HCT116 (cell line): ENCODE measurements at regions not wholly inside any gene's neighbourhood (a gene's known extent, or its start where the extent isn't known, plus 50 kb on each side); places are given as distances from the start of the nearest gene placed in this dataset.

Experiments used
- ATAC-seq: fragments of 200-7000 bp; cut with Tn5 transposase; 2 replicates; pipeline ENCODE4 v1.9.1; 2020; ENCODE audit warnings: mild to moderate bottlenecking, moderate library complexity
- BruUV-seq: library from RNA; stranded (reverse); fragments of 400-500 nt; replicated peaks from 2 replicates; lab custom pipeline; 2021; lab: Mats Ljungman, UMichigan
- CTCF ChIA-PET: fragments of 300-600 bp; sonication (Branson Sonifier 250); formaldehyde crosslinking; loops from one replicate; lab custom pipeline; 2021; ENCODE audit warnings: antibody characterized with exemption; lab: Charles Lee
- POLR2A ChIA-PET: fragments of 300-600, 350-600 bp; sonication (Branson Sonifier 250); formaldehyde crosslinking; loops from one replicate; lab custom pipeline; 2021; ENCODE audit warnings: antibody characterized with exemption; lab: Charles Lee
- RAD21 ChIA-PET, 2 experiments: fragments of 300-600 bp; sonication (Branson Sonifier 250); formaldehyde crosslinking; loops; one replicate each; lab custom pipeline; 2023; ENCODE audit warnings: low total read pairs in 2 of 2; ENCODE audit not compliant: uncharacterized antibody in 2 of 2, unreplicated experiment in 2 of 2, low non-redundant PET in 1 of 2; lab: Charles Lee
- DNase-seq: peaks from one replicate; pipeline ENCODE4 v3.0.0-alpha.2; 2010; ENCODE audit warnings: low read depth, low spot score
- H2AFZ ChIP-seq: fragments of 200-600 bp; shearing (Covaris generic), sonication (generic); 2 replicates; pipeline ENCODE4 v1.6.1; 2017; ENCODE audit warnings: low read depth, mixed run types, mixed read lengths, antibody characterized with exemption, low read length; ENCODE audit not compliant: poor library complexity, severe bottlenecking
- H3K27ac ChIP-seq: 2 replicates; pipeline ENCODE4 v1.5.1; 2012; ENCODE audit warnings: low read depth, low read length
- H3K27me3 ChIP-seq: fragments of 200-600 bp; sonication (generic); 2 replicates; pipeline ENCODE4 v1.6.1; 2016; ENCODE audit warnings: mixed run types, low read length, mixed read lengths; ENCODE audit not compliant: insufficient read depth
- H3K36me3 ChIP-seq, 2 experiments: fragments of 200-500 bp in 1 of 2; fragments of 200-600 bp in 1 of 2; sonication (Bioruptor generic) in 1 of 2; sonication (generic) in 1 of 2; 2 replicates each; pipeline versions ENCODE4 v1.5.1 to v1.6.1; 2014 to 2016; ENCODE audit warnings: low read length in 2 of 2, inconsistent platforms in 1 of 2, mixed read lengths in 1 of 2, mixed run types in 1 of 2; ENCODE audit not compliant: insufficient read depth in 2 of 2, control insufficient read depth in 1 of 2
- H3K4me1 ChIP-seq, 2 experiments: fragments of 200-600 bp in 1 of 2; sonication (generic) in 1 of 2; 2 replicates each; pipeline versions ENCODE4 v1.5.1 to v1.6.1; 2012 to 2017; ENCODE audit warnings: low read length in 2 of 2, inconsistent platforms in 1 of 2, mild to moderate bottlenecking in 1 of 2, mixed read lengths in 1 of 2, mixed run types in 1 of 2, moderate library complexity in 1 of 2; ENCODE audit not compliant: insufficient read depth in 2 of 2, control insufficient read depth in 1 of 2
- H3K4me2 ChIP-seq: fragments of 200-600 bp; sonication (generic); 2 replicates; pipeline ENCODE4 v1.6.1; 2017; ENCODE audit warnings: mixed run types, low read length, mixed read lengths
- H3K4me3 ChIP-seq, 2 experiments: fragments of 200-600 bp in 1 of 2; sonication (generic) in 1 of 2; replicated peaks in 1 of 2; 2 replicates each; pipeline ENCODE4 v1.5.1; 2011 to 2016; ENCODE audit warnings: low read length in 2 of 2, control low read depth in 1 of 2, low read depth in 1 of 2, mild to moderate bottlenecking in 1 of 2, mixed read lengths in 1 of 2, mixed run types in 1 of 2
- H3K79me2 ChIP-seq: fragments of 200-600 bp; sonication (generic); 2 replicates; pipeline ENCODE4 v1.6.1; 2017; ENCODE audit warnings: mild to moderate bottlenecking, mixed run types, low read length, moderate library complexity, mixed read lengths; ENCODE audit not compliant: insufficient read depth
- H3K9ac ChIP-seq: fragments of 200-600 bp; sonication (generic); 2 replicates; pipeline ENCODE4 v1.6.1; 2016; ENCODE audit warnings: low read length, mixed read lengths
- H3K9me2 ChIP-seq: fragments of 200-600 bp; sonication (generic), shearing (Covaris generic); 2 replicates; pipeline ENCODE4 v1.6.1; 2017; ENCODE audit warnings: mixed run types, mild to moderate bottlenecking, moderate library complexity; ENCODE audit not compliant: insufficient read depth
- H3K9me3 ChIP-seq, 2 experiments: fragments of 200-500 bp in 1 of 2; fragments of 200-600 bp in 1 of 2; sonication (Bioruptor generic) in 1 of 2; sonication (generic) in 1 of 2; 2 replicates each; pipeline ENCODE4 v1.6.1; 2014 to 2017; ENCODE audit warnings: low read length in 2 of 2, mixed read lengths in 2 of 2, inconsistent platforms in 1 of 2, low read depth in 1 of 2, mild to moderate bottlenecking in 1 of 2, mixed run types in 1 of 2, moderate library complexity in 1 of 2; ENCODE audit not compliant: control insufficient read depth in 1 of 2, insufficient read depth in 1 of 2
- H4K20me1 ChIP-seq: fragments of 200-600 bp; sonication (generic), shearing (Covaris generic); 2 replicates; pipeline ENCODE4 v1.6.1; 2017; ENCODE audit warnings: mixed run types, mild to moderate bottlenecking, moderate library complexity; ENCODE audit not compliant: insufficient read depth
- ATF3 ChIP-seq: IDR thresholded peaks from 2 replicates; pipeline ENCODE4 v1.6.1; 2012
- CTCF ChIP-seq, 3 experiments: fragments of 200-600 bp in 1 of 3; sonication (generic) in 1 of 3; IDR thresholded peaks in 2 of 3; conservative IDR thresholded peaks in 1 of 3; 2 replicates each; pipeline ENCODE4 v1.5.1; 2012 to 2017; ENCODE audit warnings: low read depth in 2 of 3, low read length in 2 of 3, antibody characterized with exemption in 1 of 3, borderline replicate concordance in 1 of 3, control low read depth in 1 of 3, mild to moderate bottlenecking in 1 of 3, mixed read lengths in 1 of 3, mixed run types in 1 of 3, moderate library complexity in 1 of 3; ENCODE audit not compliant: insufficient read depth in 1 of 3
- EGR1 ChIP-seq: IDR thresholded peaks from 2 replicates; pipeline ENCODE4 v1.6.1; 2012; ENCODE audit warnings: low read depth
- EZH2 ChIP-seq: fragments of 200-600 bp; sonication (generic); IDR thresholded peaks from 2 replicates; pipeline ENCODE4 v1.6.1; 2017; ENCODE audit warnings: antibody characterized with exemption, mixed run types
- EZH2phosphoT487 ChIP-seq: fragments of 200-600 bp; IDR thresholded peaks from 2 replicates; pipeline ENCODE4 v1.6.1; 2018; ENCODE audit warnings: antibody characterized with exemption, borderline replicate concordance
- FOSL1 ChIP-seq: IDR thresholded peaks from 2 replicates; pipeline ENCODE4 v1.6.1; 2012; ENCODE audit warnings: low read depth
- JUND ChIP-seq: IDR thresholded peaks from 2 replicates; pipeline ENCODE4 v1.6.1; 2012
- POLR2A ChIP-seq: IDR thresholded peaks from 2 replicates; pipeline ENCODE4 v1.7.0; 2011; ENCODE audit warnings: borderline replicate concordance; ENCODE audit not compliant: insufficient read depth, insufficient read length; ENCODE audit errors: extremely low read depth
- POLR2AphosphoS5 ChIP-seq: IDR thresholded peaks from 2 replicates; pipeline ENCODE4 v1.6.1; 2011; ENCODE audit warnings: mild to moderate bottlenecking, low read depth, low read length, moderate library complexity
- RAD21 ChIP-seq: IDR thresholded peaks from 2 replicates; pipeline ENCODE4 v1.6.1; 2012; ENCODE audit warnings: low read depth, mild to moderate bottlenecking
- REST ChIP-seq: IDR thresholded peaks from 2 replicates; pipeline ENCODE4 v1.6.1; 2012; ENCODE audit warnings: low read depth
- SIN3A ChIP-seq: IDR thresholded peaks from 2 replicates; pipeline ENCODE4 v1.6.1; 2012; ENCODE audit warnings: low read depth
- SP1 ChIP-seq: IDR thresholded peaks from 2 replicates; pipeline ENCODE4 v1.6.1; 2012; ENCODE audit warnings: low read depth
- SRF ChIP-seq: IDR thresholded peaks from 2 replicates; pipeline ENCODE4 v1.6.1; 2012; ENCODE audit warnings: low read depth
- TCF7L2 ChIP-seq: IDR thresholded peaks from 2 replicates; pipeline ENCODE4 v1.7.0; 2011; ENCODE audit warnings: borderline replicate concordance, inconsistent platforms; ENCODE audit not compliant: insufficient read depth, insufficient read length; ENCODE audit errors: extremely low read depth
- ZBTB33 ChIP-seq: IDR thresholded peaks from 2 replicates; pipeline ENCODE4 v1.6.1; 2011; ENCODE audit warnings: mild to moderate bottlenecking, low read length, moderate library complexity; ENCODE audit not compliant: insufficient replicate concordance; ENCODE audit errors: extremely low read depth
- ZFX ChIP-seq: fragments of 450-650 bp; IDR thresholded peaks from 2 replicates; pipeline ENCODE4 v1.6.1; 2017
- ZNF274 ChIP-seq: fragments of 200-500 bp; sonication (Bioruptor generic); IDR thresholded peaks from 2 replicates; pipeline ENCODE4 v1.6.1; 2014; ENCODE audit warnings: mild to moderate bottlenecking, low read depth, low read length, inconsistent platforms
- intact Hi-C: fragments of 100-400 bp; cut with micrococcal nuclease; formaldehyde crosslinking; loops from 2 replicates; pipeline ENCODE4 v1.10.0; 2022

GRCh38 chr1:55593298-55593697 is 378.1 kb upstream of the USP24 start:
- Histone ChIP-seq H4K20me1 (no peaks in the 10 kb centered on the region), H3K4me2 (no peak overlapping the region), H3K9me2 (no peaks in the 10 kb centered on the region), H3K27ac (no peak overlapping the region), H3K79me2 (no peaks in the 10 kb centered on the region), H2AFZ (no peak overlapping the region), H3K9me3 (no peaks in the 10 kb centered on the region), H3K27me3 (no peaks in the 10 kb centered on the region), H3K36me3 (no peaks in the 10 kb centered on the region), H3K4me3 (no peak overlapping the region), H3K9ac (no peak overlapping the region), H3K4me1 (no peaks in the 10 kb centered on the region)
- ChIA-PET POLR2A (no interaction called here), RAD21 (no interaction called here), CTCF (no interaction called here)
- no peak for DNase-seq
- TF ChIP-seq ZFX (no peak), SIN3A (no peak), ZBTB33 (no peak), SRF (no peak), ZNF274 (no peak), POLR2A (no peak), SP1 (no peak), RAD21 (no peak), JUND (no peak), EGR1 (no peak), EZH2 (no peak), REST (no peak), POLR2AphosphoS5 (no peak), ATF3 (no peak), TCF7L2 (no peak), CTCF (IDR thresholded peaks at IDR 0.05 in 2 of 3, conservative IDR thresholded peaks at IDR 0.05 in 1 of 3; ENCODE audit: borderline replicate concordance in 1 of 3, insufficient read depth in 1 of 3, low read depth in 2 of 3, low read length in 2 of 3) (no peak), EZH2phosphoT487 (no peak), FOSL1 (no peak)
- BruUV-seq, result no TSS peak
- intact Hi-C loops, result no loop called here
- no peak for ATAC-seq
